DMS 273 (cell line): ENCODE measurements at regions not wholly inside any gene's neighbourhood (a gene's known extent, or its start where the extent isn't known, plus 50 kb on each side); places are given as distances from the start of the nearest gene placed in this dataset.
"Not testable (repeated sequence)": the region's sequence is repeated elsewhere in the genome, so short reads cannot be mapped to it uniquely, and the experiment has no call there.

Source experiments
- DNase-seq: peaks from one replicate; lab custom pipeline; 2025; ENCODE audit not compliant: unreplicated experiment; lab: John Stamatoyannopoulos, UW

- no peak for DNase-seq
These were observed 736.6 kb downstream of the TBC1D22A start for GRCh38 chr22:47498969-47499495.

- no peak for DNase-seq
These were observed 735.2 kb downstream of the TBC1D22A start for GRCh38 chr22:47497666-47498065.

GRCh38 chr22:47495110-47495509 lies 732.7 kb downstream of the TBC1D22A start:
- DNase-seq, result no peak

DNA sequence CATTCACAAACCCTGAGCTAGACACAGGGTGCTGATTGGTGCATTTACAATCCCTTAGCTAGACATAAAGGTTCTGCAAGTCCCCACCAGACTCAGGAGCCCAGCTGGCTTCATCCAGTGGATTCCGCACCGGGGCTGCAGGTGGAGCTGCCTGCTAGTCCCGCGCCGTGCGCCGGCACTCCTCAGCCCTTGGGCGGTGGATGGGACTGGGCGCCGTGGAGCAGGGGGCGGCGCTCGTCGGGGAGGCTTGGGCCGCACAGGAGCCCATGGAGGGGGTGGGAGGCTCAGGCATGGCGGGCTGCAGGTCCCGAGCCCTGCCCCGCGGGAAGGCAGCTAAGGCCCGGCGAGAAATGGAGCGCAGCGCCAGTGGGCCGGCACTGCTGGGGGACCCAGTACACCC lies 725.7 kb downstream of the TBC1D22A start:
- DNase-seq, result not testable (repeated sequence)

DNA sequence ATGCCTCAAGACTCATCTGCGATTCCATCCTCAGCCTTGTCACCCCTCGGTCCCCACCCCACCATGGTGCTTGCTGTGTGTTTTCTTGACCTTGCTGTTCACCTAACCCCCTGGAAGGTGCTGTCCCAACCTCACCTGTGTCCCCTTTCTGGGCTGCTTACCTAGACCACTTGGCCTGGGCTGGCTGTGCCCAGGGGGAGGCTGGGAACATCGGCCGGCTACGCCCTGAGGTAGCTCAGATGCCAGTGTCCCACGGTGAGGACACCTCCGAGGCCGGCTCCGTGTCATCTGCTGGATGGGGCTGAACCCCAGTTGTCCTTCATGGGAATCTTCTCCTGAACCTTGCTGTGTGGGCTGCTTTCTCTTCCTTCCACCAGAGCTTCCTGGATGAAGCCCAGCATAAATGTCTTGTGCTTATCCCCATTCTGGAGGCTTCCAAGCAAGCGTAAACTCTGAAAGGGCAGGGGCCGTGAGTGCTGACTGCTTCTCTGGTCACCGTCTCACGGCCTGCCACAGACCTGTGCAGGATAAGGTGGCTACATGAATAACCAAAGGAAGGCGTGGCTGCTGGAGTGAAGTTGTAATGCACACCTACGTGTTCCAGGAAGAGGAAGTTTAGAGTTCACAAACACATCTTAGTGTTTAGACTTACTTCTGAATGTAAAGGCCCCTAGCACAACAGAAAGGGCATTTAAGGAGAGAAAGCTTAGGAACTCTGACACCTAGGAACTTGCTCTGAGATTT lies 724.3 kb downstream of the TBC1D22A start:
- no peak for DNase-seq

- DNase-seq, result no peak
These were observed 722.6 kb downstream of the TBC1D22A start for GRCh38 chr22:47484960-47485569.

- DNase-seq, result no peak
These were observed 713.8 kb downstream of the TBC1D22A start for GRCh38 chr22:47476231-47476630.

- no peak for DNase-seq
These were observed 712.4 kb downstream of the TBC1D22A start for GRCh38 chr22:47474895-47475294.

DNA sequence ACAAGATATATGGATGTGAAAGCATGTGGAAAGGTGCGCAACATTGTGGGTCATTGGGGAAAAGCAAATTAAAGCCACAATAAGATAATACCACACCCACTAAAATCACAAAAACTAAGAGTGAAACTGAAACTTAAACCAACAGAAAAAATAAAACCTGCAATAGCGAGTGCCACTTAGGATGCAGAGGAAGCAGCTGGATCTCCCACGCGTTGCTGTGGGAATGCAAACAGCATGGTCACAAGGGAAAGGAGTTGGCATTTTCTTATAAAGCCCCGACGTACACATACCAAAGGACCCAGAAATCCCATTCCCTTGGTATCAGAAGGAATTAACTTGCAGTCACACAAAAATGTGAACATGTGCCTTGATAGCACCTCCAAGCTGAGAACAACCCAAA lies 712.0 kb downstream of the TBC1D22A start:
- DNase-seq, result no peak

DNA sequence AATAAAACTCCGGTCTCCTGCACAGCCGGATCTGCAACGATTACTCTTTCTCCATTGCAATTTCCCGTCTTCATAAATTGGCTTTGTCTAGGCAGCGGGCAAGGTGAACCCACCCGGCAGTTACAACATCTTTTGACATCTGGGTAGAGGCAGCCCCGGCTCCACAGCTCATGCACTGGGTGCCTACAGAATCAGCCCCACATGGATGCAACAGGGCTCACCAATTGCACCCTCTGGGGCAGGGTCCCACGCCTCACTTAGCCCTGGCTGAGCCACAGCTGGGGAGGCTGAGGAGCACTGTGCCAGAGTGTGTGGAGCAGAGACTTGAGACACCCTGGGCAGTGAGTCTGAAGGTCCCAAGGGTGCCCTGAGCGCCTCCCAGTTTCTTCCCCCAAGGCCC lies 710.2 kb downstream of the TBC1D22A start:
- DNase-seq, result no peak

DNA sequence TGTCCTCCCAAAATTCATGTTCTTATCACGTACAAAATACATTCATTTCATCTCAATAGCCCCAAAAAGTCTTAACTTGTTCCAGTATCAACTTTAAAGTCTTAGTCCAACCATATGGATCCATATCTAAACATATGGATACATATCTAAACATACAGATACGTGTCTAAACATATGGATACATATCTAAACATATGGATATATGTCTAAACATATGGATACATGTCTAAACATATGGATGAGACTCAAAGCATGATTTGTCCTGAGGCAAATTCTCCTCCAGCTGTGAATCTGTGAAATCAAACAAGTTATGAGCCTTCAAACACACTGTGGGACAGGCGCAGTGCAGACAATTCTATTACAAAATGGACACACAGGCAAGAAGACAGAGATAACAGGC lies 709.0 kb downstream of the TBC1D22A start:
- no peak for DNase-seq

GRCh38 chr22:47465809-47466208 lies 703.4 kb downstream of the TBC1D22A start:
- no peak for DNase-seq

- DNase-seq, result no peak
These were observed 702.8 kb downstream of the TBC1D22A start for GRCh38 chr22:47465222-47465621.

- no peak for DNase-seq
These were observed 700.8 kb downstream of the TBC1D22A start for GRCh38 chr22:47463220-47463619.

GRCh38 chr22:47460861-47461260 lies 698.4 kb downstream of the TBC1D22A start:
- DNase-seq, result no peak

DNA sequence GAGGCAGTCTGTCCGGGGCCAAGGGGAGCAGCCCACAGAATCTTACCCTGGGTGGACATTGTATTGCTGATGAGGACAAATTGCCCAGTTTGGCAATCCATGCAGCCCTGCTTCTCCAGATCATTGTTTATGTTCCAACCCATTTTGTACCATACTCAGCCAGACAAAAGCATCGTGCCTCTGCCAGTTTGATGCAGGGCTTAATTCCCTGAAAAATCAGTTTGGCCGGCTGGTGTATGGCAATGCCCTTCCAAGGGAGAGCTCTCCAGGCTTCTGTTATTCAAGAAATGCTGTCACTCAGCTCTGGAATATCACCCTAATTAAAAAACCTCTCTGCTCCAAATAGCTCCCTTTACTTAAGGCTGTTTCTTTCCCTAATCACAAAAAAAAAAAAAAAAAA lies 697.7 kb downstream of the TBC1D22A start:
- DNase-seq, result no peak

GRCh38 chr22:47458348-47458747 lies 695.9 kb downstream of the TBC1D22A start:
- no peak for DNase-seq

- no peak for DNase-seq
These were observed 695.3 kb downstream of the TBC1D22A start for GRCh38 chr22:47457509-47458300.

DNA sequence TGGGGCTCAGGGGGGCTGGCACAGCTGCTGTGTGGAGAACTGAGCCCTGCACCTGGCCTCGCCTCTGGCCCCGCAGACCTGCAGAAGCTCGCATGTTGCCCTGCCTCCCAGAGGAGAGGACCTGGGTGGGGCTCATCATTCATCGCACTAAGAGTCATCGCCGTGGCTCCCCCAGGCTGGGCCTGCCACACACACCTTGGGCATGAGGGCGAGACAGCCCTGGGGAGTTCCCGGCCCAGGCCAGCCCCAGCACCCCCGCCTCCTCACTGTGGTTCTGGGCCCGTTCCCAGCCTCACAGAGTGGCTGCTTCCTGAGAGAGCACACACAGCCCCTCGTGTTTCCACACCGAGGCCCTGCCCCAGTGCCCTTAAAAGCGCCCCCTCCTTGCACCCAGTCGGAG lies 694.6 kb downstream of the TBC1D22A start:
- no peak for DNase-seq

GRCh38 chr22:47456031-47456430 lies 693.6 kb downstream of the TBC1D22A start:
- no peak for DNase-seq

- DNase-seq, result no peak
These were observed 690.6 kb downstream of the TBC1D22A start for GRCh38 chr22:47453049-47453448.

GRCh38 chr22:47452184-47452583 lies 689.7 kb downstream of the TBC1D22A start:
- DNase-seq, result peak; percentile 42
